RPMI8226 (cell line): ENCODE measurements at regions not wholly inside any gene's neighbourhood (a gene's known extent, or its start where the extent isn't known, plus 50 kb on each side); places are given as distances from the start of the nearest gene placed in this dataset.
A peak's percentile ranks its signal among the peaks of the same experiment; 100 is the strongest.
"Not testable (repeated sequence)": the region's sequence is repeated elsewhere in the genome, so short reads cannot be mapped to it uniquely, and the experiment has no call there.

Source experiments
- DNase-seq: peaks from one replicate; pipeline ENCODE4 v3.0.0-alpha.2; 2015

DNA sequence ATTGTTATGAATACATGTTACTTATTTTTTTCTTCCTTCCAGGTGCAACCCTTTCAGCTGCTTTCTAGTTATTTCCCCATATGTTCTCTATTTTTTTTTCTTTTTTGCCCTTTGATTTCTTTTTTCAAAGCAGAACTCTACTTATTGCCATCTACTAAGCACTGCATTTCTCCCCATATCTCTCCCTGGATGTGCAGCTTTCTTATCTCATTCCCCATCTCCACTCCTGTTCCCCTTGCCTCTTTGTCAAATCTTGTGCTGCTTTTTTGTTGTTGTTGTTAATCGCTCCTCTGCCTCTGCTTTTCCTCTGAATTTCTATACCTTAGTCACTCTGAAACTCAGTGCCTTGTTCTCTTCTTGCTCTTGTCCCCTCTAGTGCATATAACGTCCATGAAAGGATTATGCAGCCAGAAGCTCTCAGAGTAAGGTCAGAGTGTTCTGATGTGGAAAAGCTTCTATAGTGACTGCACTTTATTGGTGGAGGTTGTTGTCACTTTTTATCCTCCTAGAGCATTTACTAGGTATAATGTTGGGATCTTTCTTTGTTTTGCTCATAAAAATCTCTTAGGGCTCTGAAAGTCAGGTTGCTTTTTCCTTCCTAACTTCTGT is 51.1 kb upstream of the JADE1 start:
- DNase-seq, result no peak

DNA sequence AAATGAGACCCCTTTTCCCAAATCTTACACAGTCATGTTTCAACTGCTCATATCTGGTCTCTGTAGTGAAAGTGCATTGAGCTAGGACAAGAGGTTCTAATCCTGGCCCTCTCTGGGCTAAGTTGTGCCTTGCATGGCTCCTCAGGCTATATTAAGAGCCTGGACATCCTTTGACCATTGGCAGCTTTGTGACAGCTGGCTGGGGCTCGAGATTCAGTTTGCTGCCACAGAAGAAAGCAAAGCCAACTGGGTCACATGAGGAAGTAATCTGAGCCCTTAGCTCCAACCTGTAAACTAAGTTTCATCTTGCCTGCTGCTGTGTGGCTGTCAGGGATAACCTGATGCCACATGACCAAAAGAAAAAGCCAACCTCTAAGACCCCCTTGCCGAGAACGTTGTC is 51.8 kb upstream of the JADE1 start:
- DNase-seq, result no peak

DNA sequence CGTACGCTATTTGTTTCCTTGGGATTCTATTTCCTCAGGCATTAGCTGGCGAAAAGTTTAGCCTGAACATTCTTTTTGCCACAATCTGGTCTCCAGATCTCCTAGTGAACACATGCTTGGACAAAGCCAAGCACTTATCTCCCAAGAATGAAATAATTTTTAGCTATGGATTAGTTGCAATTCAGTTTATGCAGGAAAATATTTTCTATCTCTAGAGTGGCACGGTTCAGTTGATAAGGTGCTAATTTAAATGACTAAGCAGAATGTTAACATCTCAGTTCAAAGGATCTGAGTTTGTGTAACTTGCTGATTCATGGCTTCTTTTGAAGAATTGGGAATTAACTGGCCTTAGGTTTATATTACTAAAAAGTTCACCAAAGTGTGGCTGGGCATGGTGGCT is 58.1 kb upstream of the JADE1 start:
- DNase-seq, result no peak

DNA sequence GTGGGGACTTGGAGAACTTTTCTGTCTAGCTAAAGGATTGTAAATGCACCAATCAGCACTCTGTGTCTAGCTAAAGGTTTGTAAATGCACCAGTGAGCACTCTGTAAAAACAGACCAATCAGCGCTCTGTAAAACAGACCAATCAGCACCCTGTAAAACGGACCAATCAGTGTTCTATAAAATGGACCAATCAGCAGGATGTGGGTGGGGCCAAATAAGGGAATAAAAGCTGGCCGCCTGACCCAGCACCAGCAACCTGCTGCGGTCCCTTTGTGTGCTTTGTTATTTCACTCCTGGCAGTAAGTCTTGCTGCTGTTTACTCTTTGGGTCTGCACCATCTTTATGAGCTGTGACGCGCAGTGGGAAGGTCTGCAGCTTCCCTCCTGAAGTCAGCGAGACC is 67.8 kb upstream of the JADE1 start:
- DNase-seq, result not testable (repeated sequence)

DNA sequence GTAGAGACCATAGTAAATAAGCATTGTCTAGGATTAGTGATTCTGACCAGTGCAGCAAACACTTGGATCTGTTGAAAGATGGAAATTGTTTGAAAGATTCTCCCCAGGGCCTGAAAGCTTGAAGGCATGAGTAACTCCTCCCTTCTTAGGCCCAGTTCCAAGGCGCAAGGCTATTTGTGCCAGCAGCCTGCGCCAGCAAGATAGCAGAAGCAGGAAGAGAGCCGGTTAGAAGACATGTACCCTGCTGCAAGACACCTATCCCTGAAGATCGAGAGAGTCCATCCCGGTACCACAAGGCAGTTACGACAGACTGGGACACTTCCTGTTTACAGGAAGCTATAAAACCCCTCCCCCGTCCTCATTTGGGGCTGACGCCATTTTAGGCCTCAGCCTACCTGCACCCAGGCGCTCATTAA is 72.4 kb upstream of the JADE1 start:
- no peak for DNase-seq

DNA sequence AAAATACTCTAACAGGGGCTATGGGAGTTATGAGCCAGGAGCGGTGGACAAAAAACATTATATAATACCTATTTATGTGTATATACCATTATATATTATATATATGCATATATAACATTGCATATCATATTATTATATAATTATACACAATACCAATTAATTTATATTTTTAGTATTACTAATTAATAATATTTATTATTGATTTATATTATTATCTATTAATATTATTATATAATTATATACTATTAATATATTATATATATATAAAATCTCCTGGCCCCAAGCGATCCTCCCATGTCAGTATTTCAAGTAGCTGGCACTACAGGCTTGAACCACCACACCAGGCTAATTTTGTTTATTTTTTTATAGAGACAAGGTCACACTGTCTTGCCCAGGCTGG is 73.8 kb upstream of the JADE1 start:
- DNase-seq, result no peak

DNA sequence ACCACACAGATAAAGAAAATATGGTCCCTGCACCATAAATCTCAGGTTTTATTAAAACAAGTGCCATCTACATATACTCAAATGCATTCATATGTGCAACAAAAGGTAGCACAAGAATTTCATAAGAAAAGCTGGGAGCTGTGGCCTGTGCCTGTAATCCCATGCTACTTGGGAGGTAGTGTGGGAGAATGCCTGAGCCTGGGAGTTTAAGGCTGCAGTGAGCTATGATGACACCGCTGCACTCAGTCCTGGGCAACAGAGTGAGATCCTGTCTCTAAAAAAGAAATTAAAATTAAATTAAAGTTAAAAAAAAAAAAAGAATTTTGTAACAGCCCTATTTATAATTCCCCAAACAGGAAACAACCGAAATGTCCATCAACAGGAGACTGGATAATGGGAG is 81.3 kb upstream of the JADE1 start:
- no peak for DNase-seq

DNA sequence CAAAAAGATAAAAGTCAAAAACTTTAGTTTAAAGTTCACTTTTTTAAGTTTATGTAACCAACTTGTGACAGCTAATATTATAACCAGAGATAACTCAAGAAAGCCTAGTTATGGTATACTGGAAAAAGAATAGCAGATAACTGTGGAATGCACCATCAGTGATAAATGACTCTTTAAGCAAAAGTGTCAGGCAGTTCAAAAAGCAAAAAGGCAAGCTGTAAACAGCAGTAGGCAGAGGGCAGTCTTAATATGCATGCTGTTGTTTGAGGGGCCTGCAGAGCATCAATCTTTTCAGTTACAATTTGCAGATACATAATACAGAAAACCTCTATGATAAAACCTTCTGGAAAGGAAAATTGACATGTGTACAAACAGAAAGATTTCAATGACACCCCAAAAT is 81.8 kb upstream of the JADE1 start:
- DNase-seq, result no peak

DNA sequence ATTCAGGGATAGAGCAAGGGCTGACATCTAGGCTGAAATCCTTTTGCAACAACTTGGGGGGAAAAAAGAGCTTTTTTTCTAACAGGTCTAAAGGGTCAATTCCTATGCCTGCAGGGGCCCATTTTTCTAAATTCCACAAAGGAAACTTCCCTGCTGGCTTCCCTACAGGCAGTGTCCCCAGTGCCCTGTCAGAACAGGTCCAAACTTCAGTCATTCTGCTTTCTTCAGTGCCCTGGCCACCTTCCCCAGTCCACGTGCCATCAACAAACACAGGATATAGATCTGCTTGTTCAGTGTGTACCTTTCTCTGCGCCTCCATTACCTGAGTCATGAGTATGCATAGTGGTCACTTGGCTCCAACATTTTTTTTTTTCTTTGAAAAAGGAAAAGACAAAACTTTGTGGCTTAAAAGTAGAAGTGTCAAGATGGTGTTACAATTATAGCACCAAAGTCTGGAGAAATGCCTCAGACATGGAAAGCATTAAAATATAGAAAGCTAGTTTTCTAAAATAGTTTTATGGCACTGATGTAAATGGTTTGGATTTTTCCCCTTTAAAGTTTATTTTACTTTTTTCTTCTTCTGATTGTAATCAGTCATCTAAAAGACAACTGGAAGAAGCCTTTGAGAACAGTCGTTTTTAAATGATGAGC is 84.0 kb upstream of the JADE1 start:
- DNase-seq, result no peak

DNA sequence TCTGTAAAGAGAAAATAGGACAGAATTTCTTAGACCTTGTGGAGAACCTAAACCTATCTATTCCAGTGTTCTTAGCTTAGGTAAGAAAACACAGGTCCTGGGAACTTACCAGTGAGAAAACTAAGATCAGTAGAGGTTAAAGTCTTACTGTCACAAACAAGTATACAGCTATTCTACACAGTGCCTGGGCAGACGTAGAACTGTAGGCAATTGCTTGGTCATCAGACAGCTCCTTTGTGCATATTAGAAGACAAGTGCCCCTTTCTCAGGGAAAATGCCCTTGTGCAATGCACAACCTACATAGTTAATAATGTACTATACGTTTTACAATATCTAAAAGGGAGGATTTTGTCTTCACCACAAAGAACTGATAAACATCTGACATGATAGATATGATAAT is 86.6 kb upstream of the JADE1 start:
- no peak for DNase-seq

DNA sequence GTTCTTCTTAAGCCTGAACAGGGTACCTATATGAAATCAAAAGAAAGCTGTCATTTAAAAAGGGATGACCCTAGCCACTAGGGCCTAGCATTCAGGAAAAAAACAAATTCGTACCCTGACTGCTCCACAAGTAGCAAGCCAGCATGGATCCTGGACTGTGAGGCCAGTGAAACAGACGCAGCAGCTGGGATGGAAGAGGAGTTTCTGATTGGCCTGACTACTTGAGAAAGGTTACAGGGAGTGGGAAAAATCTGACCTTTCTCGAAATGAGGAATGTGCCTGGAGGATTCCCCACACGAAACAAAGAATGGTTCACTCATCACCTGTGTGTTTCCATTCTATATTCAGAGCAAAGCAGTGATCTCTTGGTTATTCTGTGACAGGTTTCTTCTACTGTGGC is 87.6 kb upstream of the JADE1 start:
- DNase-seq, result no peak

DNA sequence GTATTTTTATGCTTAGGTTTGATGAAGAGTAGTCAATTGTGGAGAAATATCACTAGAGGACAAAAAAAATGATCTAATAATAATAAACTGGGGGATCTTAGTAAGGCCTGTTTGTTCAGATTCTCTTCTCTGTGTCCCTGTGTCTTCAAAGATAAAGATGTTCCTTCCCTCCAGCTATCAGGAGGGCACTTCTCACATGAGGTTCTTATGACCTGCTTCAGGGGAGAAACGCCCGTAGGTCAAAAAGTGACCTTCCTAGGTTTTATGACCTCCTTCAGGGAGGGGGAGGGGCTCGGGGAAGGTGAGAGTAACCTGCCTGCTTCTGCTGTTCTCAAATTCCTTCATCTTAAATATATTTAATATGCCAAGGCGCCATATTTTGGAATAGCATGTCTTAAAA is 89.2 kb upstream of the JADE1 start:
- DNase-seq, result no peak

DNA sequence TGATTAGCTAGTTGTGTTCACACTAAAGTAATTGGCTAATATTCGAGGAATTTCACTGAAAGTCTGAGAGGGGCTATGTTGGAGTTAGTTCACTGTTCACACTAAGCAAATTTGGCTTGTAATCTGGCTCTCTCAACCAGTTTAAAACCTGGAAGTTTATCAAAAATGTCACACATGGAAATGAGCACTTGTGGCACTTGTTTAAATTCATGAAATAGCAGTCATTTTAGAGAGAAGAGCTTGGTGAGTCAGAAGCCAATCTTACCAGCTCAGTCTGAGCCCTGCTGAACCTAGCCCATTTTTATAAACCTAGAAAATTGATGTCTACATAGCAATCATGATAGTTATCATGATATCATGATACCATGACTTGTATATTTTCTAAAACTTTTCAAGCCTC is 90.7 kb upstream of the JADE1 start:
- no peak for DNase-seq

DNA sequence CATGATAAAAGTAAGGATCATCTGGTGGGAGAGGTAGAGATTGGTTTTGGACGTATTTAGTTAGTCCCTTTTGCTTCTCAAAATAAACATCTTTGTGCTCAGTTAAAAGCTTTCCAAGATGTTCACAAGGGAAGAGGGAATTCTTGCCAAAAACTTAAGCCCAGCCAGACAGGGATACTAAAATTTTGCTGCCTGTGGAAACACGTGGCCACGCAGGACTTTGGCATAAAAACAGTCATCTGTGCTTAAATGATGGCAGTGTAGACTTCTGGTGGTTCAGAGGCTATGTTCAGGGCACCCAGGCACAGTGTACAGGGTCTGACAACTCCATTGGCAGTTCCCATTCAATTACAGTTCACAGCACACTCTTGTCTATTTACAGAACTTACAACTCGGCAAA is 93.2 kb upstream of the JADE1 start:
- no peak for DNase-seq

DNA sequence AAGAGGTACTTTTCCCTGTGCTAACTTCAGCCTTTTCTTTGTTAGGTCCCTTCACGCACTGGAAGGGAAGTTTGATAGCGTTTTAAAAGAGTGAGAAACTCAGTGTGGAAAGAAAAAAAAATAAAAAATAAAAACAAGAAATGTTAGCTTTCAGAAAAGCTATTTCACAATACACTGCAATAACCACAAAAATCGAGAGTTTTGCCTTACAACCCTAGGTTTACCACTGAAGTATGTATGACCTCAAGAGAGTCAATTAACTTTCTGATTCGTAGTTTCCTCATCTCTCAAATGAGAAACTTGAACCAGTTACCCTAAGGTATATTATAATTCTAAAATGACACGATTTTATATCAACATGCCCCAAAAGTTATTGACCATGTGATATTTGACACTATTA is 93.9 kb upstream of the JADE1 start:
- DNase-seq, result no peak

DNA sequence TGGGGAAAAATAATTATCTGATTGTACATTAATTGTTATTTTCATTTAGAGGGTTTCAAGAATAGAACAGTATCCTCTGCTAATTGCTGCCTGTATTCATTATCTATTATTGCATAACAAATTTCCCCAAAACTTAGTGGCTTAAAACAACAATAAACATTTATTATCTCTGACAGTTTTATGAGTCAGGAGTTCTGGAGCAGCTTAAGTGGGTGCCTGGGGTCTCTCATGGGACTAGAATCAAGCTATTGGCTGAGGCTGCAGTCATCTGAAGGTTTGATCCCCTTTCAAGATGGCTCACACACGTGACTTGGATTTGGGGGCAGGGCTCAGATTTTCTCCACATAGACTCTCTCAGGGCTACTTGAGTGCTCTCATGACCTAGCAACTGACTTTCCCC is 98.1 kb upstream of the JADE1 start:
- DNase-seq, result no peak

DNA sequence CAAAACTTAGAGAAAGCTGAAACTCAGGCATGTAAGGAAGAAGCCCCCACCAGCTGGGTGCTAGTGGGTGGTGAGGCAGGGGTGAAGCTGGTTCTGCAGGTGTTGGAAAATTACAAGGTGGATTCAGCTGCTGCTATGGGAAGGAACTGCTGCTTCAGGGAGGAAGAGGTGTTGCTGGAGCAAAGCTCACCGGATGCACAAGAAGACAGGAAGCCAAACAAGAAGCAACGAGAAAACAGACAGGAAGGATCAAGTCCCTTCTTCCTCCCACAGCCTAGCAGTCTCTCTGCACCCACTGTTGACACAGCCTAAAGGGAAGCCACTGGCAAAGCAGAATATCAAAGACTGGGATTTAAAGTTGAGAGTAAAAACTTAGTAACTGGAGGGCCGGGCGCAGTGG is 100.2 kb upstream of the JADE1 start:
- DNase-seq, result no peak

DNA sequence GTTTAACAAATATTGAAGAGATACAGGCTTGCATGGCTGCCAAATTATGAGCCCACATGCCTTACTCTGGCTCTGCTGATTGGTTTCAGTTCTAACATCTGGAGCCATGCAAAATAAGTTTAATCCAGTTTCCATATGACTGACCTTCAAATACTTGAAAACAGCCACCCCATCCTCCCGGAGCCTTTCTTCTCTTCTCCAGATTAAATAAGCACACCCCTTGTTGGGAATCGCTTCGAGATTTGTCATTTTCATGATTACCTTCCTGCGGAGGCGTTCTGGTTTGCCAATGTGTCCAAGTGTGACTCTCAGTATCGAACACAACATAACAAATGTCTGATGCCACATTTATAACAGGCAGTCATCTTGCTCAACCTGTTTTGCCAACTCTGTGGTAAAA is 101.6 kb upstream of the JADE1 start:
- DNase-seq, result no peak

DNA sequence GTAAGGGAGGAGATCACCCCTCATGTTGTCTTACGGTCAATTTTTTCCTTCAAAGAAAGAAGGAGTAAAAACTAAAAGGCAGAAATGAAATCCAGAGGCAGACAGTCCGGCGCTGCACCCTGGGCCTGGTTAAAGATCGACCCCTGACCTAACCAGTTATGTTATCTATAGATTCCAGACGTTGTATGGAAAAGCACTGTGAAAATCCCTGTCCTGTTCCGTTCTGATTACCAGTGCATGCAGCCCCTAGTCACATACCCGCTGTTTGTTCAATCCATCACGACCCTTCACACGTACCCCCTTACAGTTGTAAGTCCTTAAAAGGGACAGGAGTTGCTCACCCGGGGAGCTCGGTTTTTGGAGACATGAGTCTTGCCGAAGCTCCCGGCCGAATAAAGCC is 105.6 kb upstream of the JADE1 start:
- no peak for DNase-seq

DNA sequence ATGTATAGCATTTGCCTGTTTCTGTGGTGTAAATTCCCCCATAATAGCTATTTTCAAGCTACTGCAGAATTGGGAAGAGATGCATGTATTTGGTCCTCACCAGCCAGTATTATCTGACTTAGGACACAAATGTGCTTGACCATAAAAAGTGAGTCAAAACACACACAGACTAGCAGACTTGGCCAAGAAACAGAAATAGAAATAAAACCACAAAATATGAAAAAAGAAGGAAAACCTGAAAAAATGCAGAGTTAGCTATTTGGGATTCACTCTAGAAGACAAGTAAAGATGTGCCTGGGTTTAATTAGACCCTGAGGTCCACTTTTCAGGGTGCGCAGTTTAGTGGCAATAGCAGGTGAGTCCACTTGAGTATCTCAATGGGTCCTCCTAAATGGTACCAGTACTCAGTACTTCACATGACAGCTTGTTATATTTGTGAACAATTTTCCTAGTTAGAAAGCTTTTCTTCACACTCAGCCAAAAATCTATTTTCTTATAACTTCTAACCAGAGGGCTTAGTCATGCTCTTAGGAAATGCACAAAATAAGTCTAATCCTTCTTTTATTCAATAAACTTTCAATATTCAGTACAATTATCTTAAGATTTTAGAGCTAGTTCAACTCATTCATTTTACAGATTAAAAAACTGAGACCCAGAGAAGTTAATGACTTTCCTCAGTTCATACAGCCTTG is 108.7 kb upstream of the JADE1 start:
- DNase-seq, result peak; percentile 8

DNA sequence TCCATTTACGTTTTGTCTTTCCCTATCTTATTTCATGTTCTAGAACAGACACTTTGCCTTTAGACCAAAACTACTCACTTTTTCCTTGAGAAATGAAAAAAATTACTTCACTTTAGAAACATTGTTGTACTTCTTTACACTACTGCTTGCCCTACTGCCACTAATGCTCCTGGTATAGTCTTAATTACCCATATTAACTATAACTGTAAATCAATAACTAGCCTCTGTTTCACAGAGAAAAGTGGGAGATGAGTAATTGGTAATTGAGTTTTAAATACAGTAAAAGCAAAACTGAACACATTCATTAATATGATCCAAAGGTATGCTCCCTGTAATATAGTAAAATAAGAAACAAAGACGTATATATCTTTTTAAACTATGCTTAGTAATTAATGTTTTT is 111.1 kb upstream of the JADE1 start:
- DNase-seq, result no peak

DNA sequence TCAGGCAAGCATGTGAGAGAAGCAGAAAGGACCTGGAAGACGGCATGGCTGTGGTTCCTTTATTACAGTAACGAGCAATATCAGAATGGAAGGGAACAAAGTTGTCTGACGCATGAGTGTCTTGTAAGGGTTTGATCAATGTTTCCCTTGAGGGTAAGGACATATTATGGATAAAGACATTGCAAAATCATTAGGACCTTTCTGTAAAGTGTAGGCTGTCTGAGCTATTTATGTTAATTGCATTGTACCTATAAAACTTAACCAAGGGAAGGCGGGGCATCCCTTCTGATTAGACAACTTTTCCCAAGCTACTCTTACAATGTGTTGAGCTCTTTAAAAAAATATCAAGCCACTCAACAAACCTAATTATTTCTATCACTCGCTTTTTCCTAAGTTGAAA is 112.2 kb upstream of the JADE1 start:
- no peak for DNase-seq

DNA sequence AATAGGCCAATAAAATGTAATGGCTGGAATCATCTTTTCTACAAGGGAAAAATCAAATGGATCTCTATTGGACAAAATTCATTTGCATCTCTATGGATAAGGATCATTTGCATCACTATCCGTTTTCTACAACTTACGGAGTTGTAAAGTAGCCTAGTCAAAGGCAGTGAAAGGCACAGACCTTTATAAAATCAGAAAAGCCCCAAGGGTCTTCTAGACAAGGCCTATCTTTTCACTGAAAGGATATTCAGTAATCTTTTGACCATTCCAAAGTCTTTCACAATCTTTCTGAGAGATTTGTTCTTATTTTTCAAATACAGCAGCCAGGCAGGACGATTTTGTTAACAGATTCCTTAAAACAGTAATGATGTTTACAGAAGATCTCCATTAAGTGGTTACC is 119.5 kb upstream of the JADE1 start:
- DNase-seq, result no peak

DNA sequence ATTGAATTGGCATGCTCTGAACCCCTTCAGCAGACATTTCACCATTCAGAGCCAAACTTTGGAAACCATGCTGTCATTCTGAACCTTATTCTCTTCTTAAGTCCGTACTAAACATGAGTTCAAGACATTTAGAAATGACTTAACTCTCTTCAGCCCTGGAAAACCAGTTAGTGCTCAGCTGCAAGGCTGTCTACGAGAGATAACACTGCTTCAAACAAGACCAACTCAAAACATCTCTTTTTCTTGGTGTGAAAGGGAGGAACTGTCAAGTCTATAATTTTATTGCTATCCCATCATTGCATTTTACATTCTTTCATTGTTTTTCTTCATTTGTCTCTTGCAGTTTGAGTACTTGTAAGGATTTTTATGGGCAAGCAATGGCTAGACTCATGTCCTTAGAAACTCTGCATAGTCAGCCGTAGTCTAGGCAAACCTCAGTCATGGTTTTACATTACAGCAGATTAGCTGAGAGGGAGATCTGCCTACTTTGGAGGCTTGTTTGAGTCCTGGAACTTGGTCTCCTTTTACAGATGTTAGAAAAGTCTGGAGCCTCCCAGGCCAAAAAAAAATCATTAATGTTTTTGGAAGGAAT is 120.6 kb upstream of the JADE1 start:
- DNase-seq, result no peak
